Inferior parietal cortex (tissue), 1 donor: ENCODE measurements at regions not wholly inside any gene's neighbourhood (a gene's known extent, or its start where the extent isn't known, plus 50 kb on each side); places are given as distances from the start of the nearest gene placed in this dataset.

ENCODE experiments used
- DNase-seq: peaks from one replicate; pipeline ENCODE4 v3.0.0-alpha.2; 2016; ENCODE audit errors: extremely low spot score

- no peak for DNase-seq
Measured at GRCh38 chr18:47484068-47484467, 232.6 kb upstream of the SKOR2 start.

- no peak for DNase-seq
Measured at GRCh38 chr18:47480166-47480565, 228.7 kb upstream of the SKOR2 start.

- no peak for DNase-seq
Measured at GRCh38 chr18:47471784-47472183, 220.3 kb upstream of the SKOR2 start.

- DNase-seq, result no peak
Measured at GRCh38 chr18:47470941-47471340, 219.5 kb upstream of the SKOR2 start.

- DNase-seq, result no peak
Measured at GRCh38 chr18:47469576-47469975, 218.1 kb upstream of the SKOR2 start.

GRCh38 chr18:47461977-47462376, 210.5 kb upstream of the SKOR2 start:
- no peak for DNase-seq

GRCh38 chr18:47461406-47461948, 210.0 kb upstream of the SKOR2 start:
- no peak for DNase-seq

GRCh38 chr18:47458483-47458882, 207.0 kb upstream of the SKOR2 start:
- DNase-seq, result no peak

GRCh38 chr18:47457614-47458013, 206.2 kb upstream of the SKOR2 start:
- no peak for DNase-seq

GRCh38 chr18:47453038-47453437, 201.6 kb upstream of the SKOR2 start:
- DNase-seq, result no peak

GRCh38 chr18:47448956-47449355, 197.5 kb upstream of the SKOR2 start:
- DNase-seq, result no peak

- DNase-seq, result no peak
Measured at GRCh38 chr18:47441914-47442313, 190.5 kb upstream of the SKOR2 start.

- no peak for DNase-seq
Measured at GRCh38 chr18:47438001-47438400, 186.5 kb upstream of the SKOR2 start.

GRCh38 chr18:47436871-47437270, 185.4 kb upstream of the SKOR2 start:
- DNase-seq, result no peak

GRCh38 chr18:47434214-47434746, 182.8 kb upstream of the SKOR2 start:
- no peak for DNase-seq

GRCh38 chr18:47427923-47428637, 176.6 kb upstream of the SKOR2 start:
- no peak for DNase-seq

GRCh38 chr18:47427072-47427471, 175.6 kb upstream of the SKOR2 start:
- no peak for DNase-seq

- no peak for DNase-seq
Measured at GRCh38 chr18:47425365-47425764, 173.9 kb upstream of the SKOR2 start.

GRCh38 chr18:47422524-47422923, 171.1 kb upstream of the SKOR2 start:
- no peak for DNase-seq

GRCh38 chr18:47420130-47420529, 168.7 kb upstream of the SKOR2 start:
- DNase-seq, result no peak

GRCh38 chr18:47418746-47419145, 167.3 kb upstream of the SKOR2 start:
- DNase-seq, result no peak

GRCh38 chr18:47417807-47418206, 166.3 kb upstream of the SKOR2 start:
- DNase-seq, result no peak

GRCh38 chr18:47415881-47416280, 164.4 kb upstream of the SKOR2 start:
- no peak for DNase-seq

GRCh38 chr18:47413327-47413726, 161.9 kb upstream of the SKOR2 start:
- DNase-seq, result no peak
